ENCODE measurements at regions not wholly inside any gene's neighbourhood (a gene's known extent, or its start where the extent isn't known, plus 50 kb on each side); places are given as distances from the start of the nearest gene placed in this dataset.

- H2AFZ ChIP-seq (ENCODE audit: low read length), result no peak overlapping the region
- DNase-seq (ENCODE audit: insufficient read length, low spot score, missing footprints), result no peak
- H3K4me1 ChIP-seq (ENCODE audit: insufficient read depth, low read length), result peaks cover 4% of the 10 kb centered on the region
- H3K79me2 ChIP-seq (ENCODE audit: insufficient read depth, low read length), result no peaks in the 10 kb centered on the region
- no peaks in the 10 kb centered on the region for H3K27me3 ChIP-seq (ENCODE audit: insufficient read depth, low read length)
- H3K4me2 ChIP-seq (ENCODE audit: insufficient read depth, low read length), result no peak overlapping the region
- H3K27ac ChIP-seq (ENCODE audit: low read depth, low read length), result no peak overlapping the region
- H3K9me3 ChIP-seq (ENCODE audit: low read depth, low read length), result no peaks in the 10 kb centered on the region
- no peaks in the 10 kb centered on the region for H4K20me1 ChIP-seq (ENCODE audit: insufficient read depth, low read length)
- TF ChIP-seq, protein P1, sequence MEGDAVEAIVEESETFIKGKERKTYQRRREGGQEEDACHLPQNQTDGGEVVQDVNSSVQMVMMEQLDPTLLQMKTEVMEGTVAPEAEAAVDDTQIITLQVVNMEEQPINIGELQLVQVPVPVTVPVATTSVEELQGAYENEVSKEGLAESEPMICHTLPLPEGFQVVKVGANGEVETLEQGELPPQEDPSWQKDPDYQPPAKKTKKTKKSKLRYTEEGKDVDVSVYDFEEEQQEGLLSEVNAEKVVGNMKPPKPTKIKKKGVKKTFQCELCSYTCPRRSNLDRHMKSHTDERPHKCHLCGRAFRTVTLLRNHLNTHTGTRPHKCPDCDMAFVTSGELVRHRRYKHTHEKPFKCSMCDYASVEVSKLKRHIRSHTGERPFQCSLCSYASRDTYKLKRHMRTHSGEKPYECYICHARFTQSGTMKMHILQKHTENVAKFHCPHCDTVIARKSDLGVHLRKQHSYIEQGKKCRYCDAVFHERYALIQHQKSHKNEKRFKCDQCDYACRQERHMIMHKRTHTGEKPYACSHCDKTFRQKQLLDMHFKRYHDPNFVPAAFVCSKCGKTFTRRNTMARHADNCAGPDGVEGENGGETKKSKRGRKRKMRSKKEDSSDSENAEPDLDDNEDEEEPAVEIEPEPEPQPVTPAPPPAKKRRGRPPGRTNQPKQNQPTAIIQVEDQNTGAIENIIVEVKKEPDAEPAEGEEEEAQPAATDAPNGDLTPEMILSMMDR (IDR thresholded peaks at IDR 0.05; ENCODE audit: extremely low read depth, low read depth, low read length), result no peak
- H3K4me3 ChIP-seq (ENCODE audit: insufficient read depth, low read length), result no peak overlapping the region
- no peaks in the 10 kb centered on the region for H3K36me3 ChIP-seq (ENCODE audit: insufficient read depth, low read length)
These were observed 68.9 kb upstream of the PHACTR2 start for GRCh38 chr6:143608906-143609305.

- H3K4me1 ChIP-seq (ENCODE audit: insufficient read depth, low read length), result peaks cover 4% of the 10 kb centered on the region
- H2AFZ ChIP-seq (ENCODE audit: low read length), result no peak overlapping the region
- no peaks in the 10 kb centered on the region for H4K20me1 ChIP-seq (ENCODE audit: insufficient read depth, low read length)
- H3K36me3 ChIP-seq (ENCODE audit: insufficient read depth, low read length), result no peaks in the 10 kb centered on the region
- no peaks in the 10 kb centered on the region for H3K9me3 ChIP-seq (ENCODE audit: low read depth, low read length)
- H3K4me3 ChIP-seq (ENCODE audit: insufficient read depth, low read length), result no peak overlapping the region
- no peak overlapping the region for H3K27ac ChIP-seq (ENCODE audit: low read depth, low read length)
- H3K79me2 ChIP-seq (ENCODE audit: insufficient read depth, low read length), result no peaks in the 10 kb centered on the region
- H3K27me3 ChIP-seq (ENCODE audit: insufficient read depth, low read length), result no peaks in the 10 kb centered on the region
- DNase-seq (ENCODE audit: insufficient read length, low spot score, missing footprints), result no peak
- no peak overlapping the region for H3K4me2 ChIP-seq (ENCODE audit: insufficient read depth, low read length)
- TF ChIP-seq, protein P1 (IDR thresholded peaks at IDR 0.05; ENCODE audit: extremely low read depth, low read depth, low read length), result no peak
These were observed 69.8 kb upstream of the PHACTR2 start for GRCh38 chr6:143607974-143608373.

GRCh38 chr6:143607168-143607567 lies 70.6 kb upstream of the PHACTR2 start:
- H3K79me2 ChIP-seq (ENCODE audit: insufficient read depth, low read length), result no peaks in the 10 kb centered on the region
- no peaks in the 10 kb centered on the region for H3K36me3 ChIP-seq (ENCODE audit: insufficient read depth, low read length)
- no peak for DNase-seq (ENCODE audit: insufficient read length, low spot score, missing footprints)
- H4K20me1 ChIP-seq (ENCODE audit: insufficient read depth, low read length), result no peaks in the 10 kb centered on the region
- H3K4me3 ChIP-seq (ENCODE audit: insufficient read depth, low read length), result no peak overlapping the region
- no peak overlapping the region for H3K27ac ChIP-seq (ENCODE audit: low read depth, low read length)
- no peaks in the 10 kb centered on the region for H3K9me3 ChIP-seq (ENCODE audit: low read depth, low read length)
- no peak overlapping the region for H3K4me2 ChIP-seq (ENCODE audit: insufficient read depth, low read length)
- H3K4me1 ChIP-seq (ENCODE audit: insufficient read depth, low read length), result peaks cover 4% of the 10 kb centered on the region
- H2AFZ ChIP-seq (ENCODE audit: low read length), result no peak overlapping the region
- TF ChIP-seq, protein P1 (IDR thresholded peaks at IDR 0.05; ENCODE audit: extremely low read depth, low read depth, low read length), result no peak
- no peaks in the 10 kb centered on the region for H3K27me3 ChIP-seq (ENCODE audit: insufficient read depth, low read length)

DNA sequence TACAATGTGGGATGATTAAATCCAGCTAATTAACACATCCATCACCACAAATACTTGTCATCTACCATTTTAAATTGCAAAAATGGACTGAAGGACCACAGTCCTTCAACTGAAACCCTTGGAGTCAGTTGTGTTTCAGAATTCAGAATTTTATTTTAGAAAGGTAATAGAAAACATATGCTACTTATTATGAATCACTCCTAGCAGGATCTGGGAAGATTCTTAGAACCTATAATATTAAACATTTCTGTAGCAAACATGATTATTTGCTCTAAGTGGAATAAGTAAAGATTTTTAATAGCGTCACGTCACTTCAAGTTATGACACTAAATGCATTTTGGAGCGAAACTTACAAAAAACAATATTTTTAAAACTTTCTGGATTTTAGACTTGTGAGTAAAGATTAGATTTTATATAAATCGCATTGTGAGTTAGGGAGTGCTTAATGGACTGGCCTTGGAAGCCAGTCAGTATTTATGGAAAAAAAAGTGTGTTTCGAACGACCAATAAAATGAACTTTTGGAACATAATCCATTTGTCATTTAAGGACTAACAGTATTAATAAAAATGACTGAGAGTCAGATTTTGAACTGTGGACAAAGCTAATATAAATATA lies 71.8 kb upstream of the PHACTR2 start:
- Histone ChIP-seq H3K4me2 (ENCODE audit: insufficient read depth, low read length) (no peak overlapping the region), H3K27ac (ENCODE audit: low read depth, low read length) (no peak overlapping the region), H4K20me1 (ENCODE audit: insufficient read depth, low read length) (no peaks in the 10 kb centered on the region), H3K9me3 (ENCODE audit: low read depth, low read length) (no peaks in the 10 kb centered on the region), H2AFZ (ENCODE audit: low read length) (no peak overlapping the region), H3K36me3 (ENCODE audit: insufficient read depth, low read length) (no peaks in the 10 kb centered on the region), H3K4me3 (ENCODE audit: insufficient read depth, low read length) (no peak overlapping the region), H3K4me1 (ENCODE audit: insufficient read depth, low read length) (peaks cover 4% of the 10 kb centered on the region), H3K27me3 (ENCODE audit: insufficient read depth, low read length) (no peaks in the 10 kb centered on the region), H3K79me2 (ENCODE audit: insufficient read depth, low read length) (no peaks in the 10 kb centered on the region)
- TF ChIP-seq, protein P1 (IDR thresholded peaks at IDR 0.05; ENCODE audit: extremely low read depth, low read depth, low read length), result no peak
- DNase-seq (ENCODE audit: insufficient read length, low spot score, missing footprints), result no peak

Measured in osteoblast (primary cell).